ENCODE measurements at regions not wholly inside any gene's neighbourhood (a gene's known extent, or its start where the extent isn't known, plus 50 kb on each side); places are given as distances from the start of the nearest gene placed in this dataset.

- TF ChIP-seq CTCF (conservative IDR thresholded peaks at IDR 0.05; ENCODE audit: low read depth, low read length) = no peak
These were observed 262.3 kb downstream of the C16orf95 start for GRCh38 chr16:87054856-87055255.

GRCh38 chr16:87056083-87056482 lies 261.1 kb downstream of the C16orf95 start:
- TF ChIP-seq CTCF (conservative IDR thresholded peaks at IDR 0.05; ENCODE audit: low read depth, low read length) = peak; percentile 55
- peak; percentile 62 for DNase-seq (ENCODE audit: low read depth)
- no peak overlapping the region for H3K4me3 ChIP-seq (ENCODE audit: low read depth, low read length)

More at GRCh38 chr16:87054856-87055255, 262.3 kb downstream of the C16orf95 start:
- H3K4me3 ChIP-seq (ENCODE audit: low read depth, low read length) = no peak overlapping the region
- no peak for DNase-seq (ENCODE audit: low read depth)

- DNase-seq (ENCODE audit: low read depth) = no peak
- H3K4me3 ChIP-seq (ENCODE audit: low read depth, low read length) = no peak overlapping the region
- no peak for TF ChIP-seq CTCF (conservative IDR thresholded peaks at IDR 0.05; ENCODE audit: low read depth, low read length)
These were observed 260.6 kb downstream of the C16orf95 start for GRCh38 chr16:87056551-87056950.

GRCh38 chr16:87057211-87057881 lies 259.8 kb downstream of the C16orf95 start:
- DNase-seq (ENCODE audit: low read depth) = peak; percentile 35
- H3K4me3 ChIP-seq (ENCODE audit: low read depth, low read length) = no peak overlapping the region
- TF ChIP-seq CTCF (conservative IDR thresholded peaks at IDR 0.05; ENCODE audit: low read depth, low read length) = peak; percentile 53

GRCh38 chr16:87057951-87058560 lies 259.1 kb downstream of the C16orf95 start:
- no peak for DNase-seq (ENCODE audit: low read depth)
- TF ChIP-seq CTCF (conservative IDR thresholded peaks at IDR 0.05; ENCODE audit: low read depth, low read length) = no peak
- H3K4me3 ChIP-seq (ENCODE audit: low read depth, low read length) = no peak overlapping the region

GRCh38 chr16:87058728-87059250 lies 258.4 kb downstream of the C16orf95 start:
- no peak for DNase-seq (ENCODE audit: low read depth)
- TF ChIP-seq CTCF (conservative IDR thresholded peaks at IDR 0.05; ENCODE audit: low read depth, low read length) = no peak
- H3K4me3 ChIP-seq (ENCODE audit: low read depth, low read length) = no peak overlapping the region
